Suprapubic skin (tissue), 4 donors: ENCODE measurements at regions not wholly inside any gene's neighbourhood (a gene's known extent, or its start where the extent isn't known, plus 50 kb on each side); places are given as distances from the start of the nearest gene placed in this dataset.

Experiments used
- CTCF ChIP-seq, 2 donors: fragments of 200-600 bp in 1 of 2; fragments of 450-650 bp in 1 of 2; sonication (generic) in 1 of 2; IDR thresholded peaks; one replicate each; pipeline ENCODE4 v1.5.1; 2016 to 2019; ENCODE audit warnings: antibody characterized with exemption in 2 of 2, mild to moderate bottlenecking in 1 of 2, moderate library complexity in 1 of 2
- POLR2A ChIP-seq, 2 donors: fragments of 450-650 bp; IDR thresholded peaks; one replicate each; pipeline ENCODE4 v1.6.1; 2017; ENCODE audit warnings: antibody characterized with exemption in 2 of 2, mild to moderate bottlenecking in 2 of 2, moderate library complexity in 2 of 2
- POLR2AphosphoS5 ChIP-seq, 3 donors: sonication (generic); formaldehyde crosslinking; IDR thresholded peaks; one replicate each; pipeline ENCODE4 v1.6.1; 2017; ENCODE audit warnings: antibody characterized with exemption in 3 of 3

- TF ChIP-seq CTCF (IDR thresholded peaks at IDR 0.05) (no peak), POLR2AphosphoS5 (IDR thresholded peaks at IDR 0.05) (no peak), POLR2A (IDR thresholded peaks at IDR 0.05) (no peak)
These were observed 129.1 kb upstream of the ANK3 start for GRCh38 chr10:60518745-60519144.
